ENCODE measurements at regions not wholly inside any gene's neighbourhood (a gene's known extent, or its start where the extent isn't known, plus 50 kb on each side); places are given as distances from the start of the nearest gene placed in this dataset.

- Histone ChIP-seq H3K4me1 (ENCODE audit: control insufficient read depth, low read length) (no peaks in the 10 kb centered on the region), H3K27me3 (ENCODE audit: control insufficient read depth, low read length) (peaks cover 16% of the 10 kb centered on the region), H3K4me2 (ENCODE audit: low read length) (no peak overlapping the region), H4K20me1 (ENCODE audit: control insufficient read depth, insufficient read depth, low read depth, low read length) (no peaks in the 10 kb centered on the region), H3F3A (ENCODE audit: control insufficient read depth, insufficient read depth) (no peaks in the 10 kb centered on the region), H3K36me3 (ENCODE audit: control insufficient read depth, low read length) (no peaks in the 10 kb centered on the region), H3K9me2 (replicated peaks; ENCODE audit: control insufficient read depth, low read length) (no peaks in the 10 kb centered on the region), H3K9me3 (ENCODE audit: control insufficient read depth, insufficient read depth, low read length) (no peaks in the 10 kb centered on the region), H3K27ac (ENCODE audit: low read depth, low read length) (no peak overlapping the region), H3K79me2 (ENCODE audit: control insufficient read depth, low read length) (no peaks in the 10 kb centered on the region), H3K4me3 (ENCODE audit: low read length) (no peak overlapping the region)
- TF ChIP-seq CTCF (IDR thresholded peaks at IDR 0.05; ENCODE audit: low read depth, low read length, poor library complexity, severe bottlenecking) (no peak), EZH2phosphoT487 (IDR thresholded peaks at IDR 0.05; ENCODE audit: borderline replicate concordance, low read length) (no peak)
Observed at GRCh38 chr16:86126891-86127290, 227.9 kb downstream of the IRF8 start.

GRCh38 chr16:86127366-86127765, 228.4 kb downstream of the IRF8 start:
- H3F3A ChIP-seq (ENCODE audit: control insufficient read depth, insufficient read depth), result no peaks in the 10 kb centered on the region
- H3K79me2 ChIP-seq (ENCODE audit: control insufficient read depth, low read length), result no peaks in the 10 kb centered on the region
- H4K20me1 ChIP-seq (ENCODE audit: control insufficient read depth, insufficient read depth, low read depth, low read length), result no peaks in the 10 kb centered on the region
- H3K27ac ChIP-seq (ENCODE audit: low read depth, low read length), result no peak overlapping the region
- H3K9me3 ChIP-seq (ENCODE audit: control insufficient read depth, insufficient read depth, low read length), result no peaks in the 10 kb centered on the region
- H3K27me3 ChIP-seq (ENCODE audit: control insufficient read depth, low read length), result peaks cover 14% of the 10 kb centered on the region
- no peaks in the 10 kb centered on the region for H3K36me3 ChIP-seq (ENCODE audit: control insufficient read depth, low read length)
- TF ChIP-seq CTCF (IDR thresholded peaks at IDR 0.05; ENCODE audit: low read depth, low read length, poor library complexity, severe bottlenecking), result no peak
- TF ChIP-seq EZH2phosphoT487 (IDR thresholded peaks at IDR 0.05; ENCODE audit: borderline replicate concordance, low read length), result no peak
- H3K4me3 ChIP-seq (ENCODE audit: low read length), result no peak overlapping the region
- no peaks in the 10 kb centered on the region for H3K4me1 ChIP-seq (ENCODE audit: control insufficient read depth, low read length)
- no peaks in the 10 kb centered on the region for H3K9me2 ChIP-seq (replicated peaks; ENCODE audit: control insufficient read depth, low read length)
- H3K4me2 ChIP-seq (ENCODE audit: low read length), result no peak overlapping the region

- peaks cover 14% of the 10 kb centered on the region for H3K27me3 ChIP-seq (ENCODE audit: control insufficient read depth, low read length)
- no peaks in the 10 kb centered on the region for H3K9me2 ChIP-seq (replicated peaks; ENCODE audit: control insufficient read depth, low read length)
- H3K9me3 ChIP-seq (ENCODE audit: control insufficient read depth, insufficient read depth, low read length), result no peaks in the 10 kb centered on the region
- no peaks in the 10 kb centered on the region for H3K79me2 ChIP-seq (ENCODE audit: control insufficient read depth, low read length)
- TF ChIP-seq EZH2phosphoT487 (IDR thresholded peaks at IDR 0.05; ENCODE audit: borderline replicate concordance, low read length) (no peak), CTCF (IDR thresholded peaks at IDR 0.05; ENCODE audit: low read depth, low read length, poor library complexity, severe bottlenecking) (no peak)
- H3F3A ChIP-seq (ENCODE audit: control insufficient read depth, insufficient read depth), result no peaks in the 10 kb centered on the region
- no peak overlapping the region for H3K4me2 ChIP-seq (ENCODE audit: low read length)
- no peak overlapping the region for H3K4me3 ChIP-seq (ENCODE audit: low read length)
- no peaks in the 10 kb centered on the region for H3K36me3 ChIP-seq (ENCODE audit: control insufficient read depth, low read length)
- H3K4me1 ChIP-seq (ENCODE audit: control insufficient read depth, low read length), result no peaks in the 10 kb centered on the region
- no peaks in the 10 kb centered on the region for H4K20me1 ChIP-seq (ENCODE audit: control insufficient read depth, insufficient read depth, low read depth, low read length)
- H3K27ac ChIP-seq (ENCODE audit: low read depth, low read length), result no peak overlapping the region
Observed at GRCh38 chr16:86128246-86128645, 229.3 kb downstream of the IRF8 start.

GRCh38 chr16:86129541-86129940, 230.6 kb downstream of the IRF8 start:
- TF ChIP-seq EZH2phosphoT487 (IDR thresholded peaks at IDR 0.05; ENCODE audit: borderline replicate concordance, low read length) (no peak), CTCF (IDR thresholded peaks at IDR 0.05; ENCODE audit: low read depth, low read length, poor library complexity, severe bottlenecking) (no peak)
- Histone ChIP-seq H3K36me3 (ENCODE audit: control insufficient read depth, low read length) (no peaks in the 10 kb centered on the region), H3K27me3 (ENCODE audit: control insufficient read depth, low read length) (peaks cover 7% of the 10 kb centered on the region), H4K20me1 (ENCODE audit: control insufficient read depth, insufficient read depth, low read depth, low read length) (no peaks in the 10 kb centered on the region), H3K9me2 (replicated peaks; ENCODE audit: control insufficient read depth, low read length) (no peaks in the 10 kb centered on the region), H3K4me1 (ENCODE audit: control insufficient read depth, low read length) (no peaks in the 10 kb centered on the region), H3K79me2 (ENCODE audit: control insufficient read depth, low read length) (no peaks in the 10 kb centered on the region), H3K27ac (ENCODE audit: low read depth, low read length) (no peak overlapping the region), H3K4me3 (ENCODE audit: low read length) (no peak overlapping the region), H3F3A (ENCODE audit: control insufficient read depth, insufficient read depth) (no peaks in the 10 kb centered on the region), H3K4me2 (ENCODE audit: low read length) (no peak overlapping the region), H3K9me3 (ENCODE audit: control insufficient read depth, insufficient read depth, low read length) (no peaks in the 10 kb centered on the region)

Data from DOHH2 (cell line).